ENCODE measurements at regions not wholly inside any gene's neighbourhood (a gene's known extent, or its start where the extent isn't known, plus 50 kb on each side); places are given as distances from the start of the nearest gene placed in this dataset.

DNA sequence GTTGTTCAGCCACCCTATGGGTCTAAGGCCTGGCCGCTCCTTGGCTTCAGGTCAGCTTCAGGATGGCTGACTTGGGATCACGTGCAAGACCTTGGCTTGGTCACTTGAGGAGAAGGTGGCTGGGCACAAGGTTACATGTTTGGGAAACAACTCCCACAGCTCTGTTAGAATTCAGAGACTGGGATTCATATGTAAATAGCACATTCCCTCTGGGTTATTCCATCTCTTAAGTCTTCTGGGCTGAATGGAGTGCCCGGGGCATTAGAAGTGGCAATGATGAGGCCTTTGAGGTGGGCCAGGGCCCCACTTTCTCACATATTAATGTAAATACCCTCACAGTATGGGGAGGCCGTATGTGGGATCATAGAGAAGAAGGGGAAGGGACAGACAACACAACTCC lies 150.9 kb downstream of the EFNB2 start:
- H3K27ac ChIP-seq (ENCODE audit: extremely low read depth, low read depth, low read length), result no peak overlapping the region
- H3K4me3 ChIP-seq (ENCODE audit: low read depth, low read length), result no peak overlapping the region
- POLR2A ChIA-PET, result no interaction called here
- no peaks in the 10 kb centered on the region for H3K36me3 ChIP-seq (ENCODE audit: control insufficient read depth in 2 of 2, insufficient read depth in 1 of 2, low read length in 2 of 2)
- CTCF ChIA-PET, result interaction anchor here (1.1 kb wide), 2 partner anchors 32 to 96 kb away, joined by 4 read pairs; no protein-coding TSS in a partner anchor
- no peak for TF ChIP-seq ZNF114 (tag by site-specific recombination; IDR thresholded peaks at IDR 0.05)
- peaks cover 11% of the 10 kb centered on the region for H3K4me1 ChIP-seq (ENCODE audit: control insufficient read depth, insufficient read depth, low read length)
- H3K9me3 ChIP-seq (ENCODE audit: control insufficient read depth, insufficient read depth, low read depth, low read length), result no peaks in the 10 kb centered on the region

DNA sequence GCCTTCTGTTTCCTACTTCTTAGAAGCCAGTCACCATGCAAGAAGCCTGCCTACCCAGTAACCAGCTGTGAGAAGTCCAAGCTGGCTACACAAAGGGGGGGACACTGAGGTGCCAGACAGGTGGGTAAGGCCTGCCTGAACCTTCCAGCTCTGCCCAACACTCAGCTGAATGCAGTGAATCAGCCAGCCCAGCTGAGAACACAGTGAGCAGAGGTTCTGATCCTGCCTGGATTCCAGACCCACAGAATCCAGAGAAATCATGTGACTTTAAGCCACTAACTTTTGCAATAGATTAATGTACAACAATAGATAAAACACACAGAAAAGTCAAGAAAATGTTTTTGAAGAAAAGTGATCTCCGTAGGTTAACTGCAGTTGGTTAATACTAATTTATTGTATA lies 151.7 kb downstream of the EFNB2 start:
- CTCF ChIA-PET, result no interaction called here
- Histone ChIP-seq H3K4me1 (ENCODE audit: control insufficient read depth, insufficient read depth, low read length) (peaks cover 11% of the 10 kb centered on the region), H3K27ac (ENCODE audit: extremely low read depth, low read depth, low read length) (no peak overlapping the region), H3K9me3 (ENCODE audit: control insufficient read depth, insufficient read depth, low read depth, low read length) (no peaks in the 10 kb centered on the region), H3K36me3 (ENCODE audit: control insufficient read depth in 2 of 2, insufficient read depth in 1 of 2, low read length in 2 of 2) (no peaks in the 10 kb centered on the region), H3K4me3 (ENCODE audit: low read depth, low read length) (no peak overlapping the region)
- TF ChIP-seq, protein P1, sequence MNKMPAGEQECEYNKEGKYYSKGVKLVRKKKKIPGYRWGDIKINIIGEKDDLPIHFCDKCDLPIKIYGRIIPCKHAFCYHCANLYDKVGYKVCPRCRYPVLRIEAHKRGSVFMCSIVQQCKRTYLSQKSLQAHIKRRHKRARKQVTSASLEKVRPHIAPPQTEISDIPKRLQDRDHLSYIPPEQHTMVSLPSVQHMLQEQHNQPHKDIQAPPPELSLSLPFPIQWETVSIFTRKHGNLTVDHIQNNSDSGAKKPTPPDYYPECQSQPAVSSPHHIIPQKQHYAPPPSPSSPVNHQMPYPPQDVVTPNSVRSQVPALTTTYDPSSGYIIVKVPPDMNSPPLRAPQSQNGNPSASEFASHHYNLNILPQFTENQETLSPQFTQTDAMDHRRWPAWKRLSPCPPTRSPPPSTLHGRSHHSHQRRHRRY (tag by site-specific recombination; IDR thresholded peaks at IDR 0.05), result no peak
- no peak for TF ChIP-seq ZNF394 (tag by site-specific recombination; IDR thresholded peaks at IDR 0.05; ENCODE audit: borderline replicate concordance)
- TF ChIP-seq ZNF514 (tag by site-specific recombination; IDR thresholded peaks at IDR 0.05), result no peak
- TF ChIP-seq KLF10 (tag by site-specific recombination; IDR thresholded peaks at IDR 0.05), result no peak
- TF ChIP-seq, protein P2, sequence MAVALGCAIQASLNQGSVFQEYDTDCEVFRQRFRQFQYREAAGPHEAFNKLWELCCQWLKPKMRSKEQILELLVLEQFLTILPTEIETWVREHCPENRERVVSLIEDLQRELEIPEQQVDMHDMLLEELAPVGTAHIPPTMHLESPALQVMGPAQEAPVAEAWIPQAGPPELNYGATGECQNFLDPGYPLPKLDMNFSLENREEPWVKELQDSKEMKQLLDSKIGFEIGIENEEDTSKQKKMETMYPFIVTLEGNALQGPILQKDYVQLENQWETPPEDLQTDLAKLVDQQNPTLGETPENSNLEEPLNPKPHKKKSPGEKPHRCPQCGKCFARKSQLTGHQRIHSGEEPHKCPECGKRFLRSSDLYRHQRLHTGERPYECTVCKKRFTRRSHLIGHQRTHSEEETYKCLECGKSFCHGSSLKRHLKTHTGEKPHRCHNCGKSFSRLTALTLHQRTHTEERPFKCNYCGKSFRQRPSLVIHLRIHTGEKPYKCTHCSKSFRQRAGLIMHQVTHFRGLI (tag by site-specific recombination; IDR thresholded peaks at IDR 0.05), result no peak
- TF ChIP-seq ZFHX2 (tag by site-specific recombination; conservative IDR thresholded peaks at IDR 0.05), result no peak
- no peak for TF ChIP-seq ZNF623 (tag by site-specific recombination; IDR thresholded peaks at IDR 0.05)
- TF ChIP-seq ZNF311 (tag by site-specific recombination; IDR thresholded peaks at IDR 0.05; ENCODE audit: borderline replicate concordance), result no peak
- TF ChIP-seq HOXA7 (CRISPR knock-in tag; IDR thresholded peaks at IDR 0.05; ENCODE audit: borderline replicate concordance), result no peak
- no peak for TF ChIP-seq ZNF664 (tag by site-specific recombination; IDR thresholded peaks at IDR 0.05)
- POLR2A ChIA-PET, result no interaction called here

DNA sequence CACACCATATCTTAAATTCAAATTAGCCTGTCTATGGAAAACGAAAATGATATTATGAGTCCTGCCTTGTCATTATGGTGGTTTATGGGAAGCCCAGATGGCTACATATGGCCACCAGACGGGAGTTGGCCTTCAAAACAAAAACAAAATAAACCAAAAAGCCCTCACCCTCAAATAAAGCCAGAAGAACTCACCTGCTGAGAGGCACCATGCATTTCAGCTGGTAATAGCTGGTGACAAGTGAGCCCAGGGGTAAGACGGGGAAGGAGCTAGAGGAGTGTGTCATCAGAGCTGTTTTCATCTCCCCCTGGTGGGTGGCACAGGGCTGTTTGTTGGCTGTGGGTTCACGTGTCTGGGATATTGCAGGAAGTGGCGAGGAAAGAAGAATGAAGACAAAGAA lies 152.9 kb downstream of the EFNB2 start:
- CTCF ChIA-PET, result no interaction called here
- Histone ChIP-seq H3K4me1 (ENCODE audit: control insufficient read depth, insufficient read depth, low read length) (peaks cover 11% of the 10 kb centered on the region), H3K36me3 (ENCODE audit: control insufficient read depth in 2 of 2, insufficient read depth in 1 of 2, low read length in 2 of 2) (no peaks in the 10 kb centered on the region), H3K4me3 (ENCODE audit: low read depth, low read length) (no peak overlapping the region), H3K9me3 (ENCODE audit: control insufficient read depth, insufficient read depth, low read depth, low read length) (no peaks in the 10 kb centered on the region), H3K27ac (ENCODE audit: extremely low read depth, low read depth, low read length) (no peak overlapping the region)
- POLR2A ChIA-PET, result no interaction called here
- TF ChIP-seq SP7 (tag by site-specific recombination; IDR thresholded peaks at IDR 0.05) (no peak), FEZF1 (tag by site-specific recombination; IDR thresholded peaks at IDR 0.05) (peak; percentile 60), ZFHX2 (tag by site-specific recombination; conservative IDR thresholded peaks at IDR 0.05) (no peak), ZIC2 (tag by site-specific recombination; IDR thresholded peaks at IDR 0.05) (peak; percentile 81)

DNA sequence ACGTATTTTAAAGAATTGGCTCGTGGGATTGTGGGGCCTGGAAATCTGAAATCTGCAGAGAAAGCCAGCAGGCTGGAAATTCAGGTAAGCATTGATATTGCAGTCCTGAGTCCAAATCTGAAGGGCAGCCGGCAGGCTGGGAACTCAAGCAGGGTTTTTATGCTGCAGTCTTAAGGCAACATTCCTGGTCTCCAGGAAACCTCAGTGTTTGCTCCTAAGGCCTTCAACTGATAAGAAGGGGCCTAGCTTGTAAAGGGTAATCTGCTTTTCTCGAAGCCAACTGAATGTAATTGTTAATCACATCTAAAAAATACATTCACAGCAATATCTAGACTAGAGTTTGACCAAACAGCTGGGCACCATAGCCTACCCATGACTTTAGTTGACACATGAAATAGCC lies 154.4 kb downstream of the EFNB2 start:
- CTCF ChIA-PET, result interaction anchor here (0.7 kb wide), 1 partner anchor 96 kb away, joined by 3 read pairs; no protein-coding TSS in a partner anchor
- no peak overlapping the region for H3K27ac ChIP-seq (ENCODE audit: extremely low read depth, low read depth, low read length)
- H3K4me3 ChIP-seq (ENCODE audit: low read depth, low read length), result no peak overlapping the region
- TF ChIP-seq ZNF664 (tag by site-specific recombination; IDR thresholded peaks at IDR 0.05), result no peak
- TF ChIP-seq ZNF10 (tag by site-specific recombination; IDR thresholded peaks at IDR 0.05), result peak; percentile 54; the same call in 1 of the 2 replicates
- no peaks in the 10 kb centered on the region for H3K9me3 ChIP-seq (ENCODE audit: control insufficient read depth, insufficient read depth, low read depth, low read length)
- POLR2A ChIA-PET, result no interaction called here
- H3K36me3 ChIP-seq (ENCODE audit: control insufficient read depth in 2 of 2, insufficient read depth in 1 of 2, low read length in 2 of 2), result no peaks in the 10 kb centered on the region
- peaks cover 11% of the 10 kb centered on the region for H3K4me1 ChIP-seq (ENCODE audit: control insufficient read depth, insufficient read depth, low read length)
